ENCODE measurements at regions not wholly inside any gene's neighbourhood (a gene's known extent, or its start where the extent isn't known, plus 50 kb on each side); places are given as distances from the start of the nearest gene placed in this dataset.

DNA sequence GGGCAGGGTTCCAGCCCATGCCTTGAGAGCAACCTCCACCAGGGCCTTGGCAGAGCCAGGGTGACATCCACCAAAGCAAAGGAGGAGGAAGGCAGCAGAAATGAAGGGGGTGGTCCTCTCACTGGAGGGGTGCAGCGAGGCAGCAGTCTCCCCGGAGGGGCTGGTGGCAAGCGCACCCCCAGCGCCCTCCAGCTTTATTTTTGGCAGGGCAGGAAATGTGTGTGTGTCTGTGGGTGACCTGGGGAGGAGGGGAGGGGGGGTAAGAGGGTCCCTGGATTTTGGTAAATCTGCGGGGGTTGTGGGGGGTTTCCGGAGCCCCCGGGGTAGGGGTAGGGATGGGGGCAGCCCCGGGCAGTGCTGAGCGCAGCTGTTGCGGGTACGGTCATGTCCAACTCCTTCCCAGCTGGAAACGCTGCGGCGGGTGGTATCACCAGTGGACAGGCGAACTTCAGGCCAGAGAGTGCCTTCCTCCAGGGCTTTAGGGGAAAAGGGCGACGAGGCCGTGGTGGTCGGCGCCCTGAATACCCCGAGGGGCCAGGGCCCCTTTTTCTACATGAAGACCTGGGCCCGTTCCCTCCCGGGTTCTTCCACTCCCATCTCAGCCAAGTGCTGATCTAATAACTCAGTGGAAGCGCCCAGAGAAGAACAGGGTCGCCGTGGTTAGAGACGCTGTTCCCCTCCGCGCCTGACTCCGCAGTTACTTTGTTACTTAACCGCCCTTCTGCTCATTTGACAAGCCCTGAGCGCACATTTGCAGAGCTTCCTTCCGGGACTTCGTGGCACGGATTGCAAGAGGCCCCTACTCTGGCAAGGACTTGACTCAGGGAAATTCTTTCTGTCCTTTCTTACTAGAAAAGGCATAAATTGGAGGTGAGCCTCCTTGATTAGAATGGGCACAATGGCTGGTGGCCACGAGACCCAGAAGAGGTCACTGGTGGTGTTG, 55.2 kb downstream of the FOS start:
- peak; percentile 96 for DNase-seq (ENCODE audit: low read depth)
- peak overlapping the region; percentile 50 for H3K4me3 ChIP-seq (ENCODE audit: low read depth, low read length)
- TF ChIP-seq CTCF (IDR thresholded peaks at IDR 0.05; ENCODE audit: low read depth, low read length), result no peak
- TF ChIP-seq, protein P1, sequence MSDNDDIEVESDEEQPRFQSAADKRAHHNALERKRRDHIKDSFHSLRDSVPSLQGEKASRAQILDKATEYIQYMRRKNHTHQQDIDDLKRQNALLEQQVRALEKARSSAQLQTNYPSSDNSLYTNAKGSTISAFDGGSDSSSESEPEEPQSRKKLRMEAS (IDR thresholded peaks at IDR 0.05; ENCODE audit: low read depth, low read length), result peak; percentile 56
- peak; percentile 64 for TF ChIP-seq POLR2A (IDR thresholded peaks at IDR 0.05; ENCODE audit: extremely low read depth, insufficient read length)
- peak; percentile 77 for TF ChIP-seq MYC (IDR thresholded peaks at IDR 0.05; ENCODE audit: low read depth, low read length)

- DNase-seq (ENCODE audit: low read depth), result peak; percentile 56
- TF ChIP-seq CTCF (IDR thresholded peaks at IDR 0.05; ENCODE audit: low read depth, low read length), result no peak
- no peak for TF ChIP-seq POLR2A (IDR thresholded peaks at IDR 0.05; ENCODE audit: extremely low read depth, insufficient read length)
- TF ChIP-seq, protein P1 (IDR thresholded peaks at IDR 0.05; ENCODE audit: low read depth, low read length), result no peak
- no peak for TF ChIP-seq MYC (IDR thresholded peaks at IDR 0.05; ENCODE audit: low read depth, low read length)
- H3K4me3 ChIP-seq (ENCODE audit: low read depth, low read length), result peak overlapping the region; percentile 50
Observed at GRCh38 chr14:75334549-75335051, 56.0 kb downstream of the FOS start.

GRCh38 chr14:75335571-75335970, 56.9 kb downstream of the FOS start:
- H3K4me3 ChIP-seq (ENCODE audit: low read depth, low read length), result no peak overlapping the region
- TF ChIP-seq, protein P1 (IDR thresholded peaks at IDR 0.05; ENCODE audit: low read depth, low read length), result no peak
- TF ChIP-seq POLR2A (IDR thresholded peaks at IDR 0.05; ENCODE audit: extremely low read depth, insufficient read length) (no peak), MYC (IDR thresholded peaks at IDR 0.05; ENCODE audit: low read depth, low read length) (no peak), CTCF (IDR thresholded peaks at IDR 0.05; ENCODE audit: low read depth, low read length) (no peak)
- peak; percentile 15 for DNase-seq (ENCODE audit: low read depth)

GRCh38 chr14:75338398-75338797, 59.8 kb downstream of the FOS start:
- no peak for TF ChIP-seq POLR2A (IDR thresholded peaks at IDR 0.05; ENCODE audit: extremely low read depth, insufficient read length)
- no peak overlapping the region for H3K4me3 ChIP-seq (ENCODE audit: low read depth, low read length)
- DNase-seq (ENCODE audit: low read depth), result no peak

DNA sequence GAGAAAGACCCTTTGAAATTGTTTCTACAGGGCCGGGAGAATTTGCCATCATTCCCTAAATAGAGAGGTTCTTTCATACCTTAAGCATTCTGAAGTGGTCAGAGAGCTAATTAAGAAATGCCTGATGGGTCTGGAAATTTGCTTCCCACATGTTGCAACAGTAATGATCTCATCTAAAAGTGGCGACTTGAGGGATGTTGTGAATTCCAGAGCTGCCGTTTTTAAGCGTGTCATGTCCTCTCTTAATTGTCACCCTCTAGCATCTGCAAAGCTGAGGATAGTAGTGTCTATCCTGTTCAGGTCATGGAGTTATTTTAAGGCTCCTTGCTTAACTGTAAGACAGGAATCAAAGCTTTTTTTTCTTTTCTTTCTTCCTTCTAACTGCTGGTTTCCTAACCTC, 60.4 kb downstream of the FOS start:
- DNase-seq (ENCODE audit: low read depth), result peak; percentile 36
- no peak overlapping the region for H3K4me3 ChIP-seq (ENCODE audit: low read depth, low read length)
- TF ChIP-seq CTCF (IDR thresholded peaks at IDR 0.05; ENCODE audit: low read depth, low read length), result no peak
- TF ChIP-seq, protein P1 (IDR thresholded peaks at IDR 0.05; ENCODE audit: low read depth, low read length), result no peak
- no peak for TF ChIP-seq POLR2A (IDR thresholded peaks at IDR 0.05; ENCODE audit: extremely low read depth, insufficient read length)
- TF ChIP-seq MYC (IDR thresholded peaks at IDR 0.05; ENCODE audit: low read depth, low read length), result no peak

GRCh38 chr14:75340921-75341320, 62.3 kb downstream of the FOS start:
- peak overlapping the region; percentile 14 for H3K4me3 ChIP-seq (ENCODE audit: low read depth, low read length)
- TF ChIP-seq MYC (IDR thresholded peaks at IDR 0.05; ENCODE audit: low read depth, low read length) (no peak), POLR2A (IDR thresholded peaks at IDR 0.05; ENCODE audit: extremely low read depth, insufficient read length) (peak; percentile 13)
- DNase-seq (ENCODE audit: low read depth), result peak; percentile 97
